ENCODE measurements at regions not wholly inside any gene's neighbourhood (a gene's known extent, or its start where the extent isn't known, plus 50 kb on each side); places are given as distances from the start of the nearest gene placed in this dataset.

GRCh38 chr17:52759864-52760263 lies 601.4 kb upstream of the CA10 start:
- TF ChIP-seq CTCF (IDR thresholded peaks at IDR 0.05; ENCODE audit: low read depth, low read length) (no peak), EZH2phosphoT487 (IDR thresholded peaks at IDR 0.05; ENCODE audit: low read depth) (no peak)
